ENCODE measurements at regions not wholly inside any gene's neighbourhood (a gene's known extent, or its start where the extent isn't known, plus 50 kb on each side); places are given as distances from the start of the nearest gene placed in this dataset.

- no peak for DNase-seq
- no peaks in the 10 kb centered on the region for H3K27me3 Mint-ChIP-seq (ENCODE audit: unreplicated experiment)
- H3K9me3 Mint-ChIP-seq (ENCODE audit: low read depth, unreplicated experiment): no peaks in the 10 kb centered on the region
- intact Hi-C loops (cut with micrococcal nuclease; ENCODE audit: unreplicated experiment): loop anchor here (10.0 kb wide), 1 partner anchor 895 kb away; no protein-coding TSS in a partner anchor
- no peak overlapping the region for H3K27ac Mint-ChIP-seq (ENCODE audit: unreplicated experiment)
- peaks cover 10% of the 10 kb centered on the region for H3K4me1 Mint-ChIP-seq (ENCODE audit: low read depth, unreplicated experiment)
- CTCF ChIA-PET: no interaction called here
- no peaks in the 10 kb centered on the region for H3K36me3 Mint-ChIP-seq (ENCODE audit: insufficient read depth, unreplicated experiment)
- BruUV-seq (replicated peaks): no TSS peak
- H3K4me3 Mint-ChIP-seq (ENCODE audit: low read depth, unreplicated experiment): no peak overlapping the region
- TF ChIP-seq CTCF (IDR thresholded peaks at IDR 0.05; ENCODE audit: unreplicated experiment): no peak
Observed at GRCh38 chr13:38539632-38540031, 147.2 kb upstream of the FREM2 start.

DNA sequence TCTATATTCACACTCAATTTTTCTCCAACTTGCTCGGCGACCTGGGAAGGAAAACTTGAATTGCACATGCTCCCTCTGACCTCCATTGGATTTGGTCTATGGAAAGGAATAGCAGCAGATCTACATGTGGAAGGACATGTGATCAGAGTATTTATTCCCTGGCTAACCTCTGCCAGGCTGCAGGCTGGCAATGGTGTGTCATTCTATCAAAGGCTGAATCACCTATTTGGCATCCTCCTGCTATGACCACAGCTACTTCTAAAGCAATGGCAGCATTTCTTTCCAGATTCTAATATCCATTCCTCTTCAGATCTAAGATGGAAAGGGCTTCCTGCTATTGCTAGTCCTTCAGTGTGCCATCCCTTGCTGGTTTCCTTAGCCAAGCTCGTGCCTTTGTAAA, 144.3 kb upstream of the FREM2 start:
- intact Hi-C loops (cut with micrococcal nuclease; ENCODE audit: unreplicated experiment): no loop called here
- TF ChIP-seq CTCF (IDR thresholded peaks at IDR 0.05; ENCODE audit: unreplicated experiment): no peak
- Mint-ChIP-seq H3K27ac (ENCODE audit: unreplicated experiment) (no peak overlapping the region), H3K4me3 (ENCODE audit: low read depth, unreplicated experiment) (no peak overlapping the region), H3K36me3 (ENCODE audit: insufficient read depth, unreplicated experiment) (no peaks in the 10 kb centered on the region), H3K27me3 (ENCODE audit: unreplicated experiment) (no peaks in the 10 kb centered on the region), H3K9me3 (ENCODE audit: low read depth, unreplicated experiment) (no peaks in the 10 kb centered on the region), H3K4me1 (ENCODE audit: low read depth, unreplicated experiment) (peaks cover 10% of the 10 kb centered on the region)
- no TSS peak for BruUV-seq (replicated peaks)
- DNase-seq: no peak
- CTCF ChIA-PET: no interaction called here

DNA sequence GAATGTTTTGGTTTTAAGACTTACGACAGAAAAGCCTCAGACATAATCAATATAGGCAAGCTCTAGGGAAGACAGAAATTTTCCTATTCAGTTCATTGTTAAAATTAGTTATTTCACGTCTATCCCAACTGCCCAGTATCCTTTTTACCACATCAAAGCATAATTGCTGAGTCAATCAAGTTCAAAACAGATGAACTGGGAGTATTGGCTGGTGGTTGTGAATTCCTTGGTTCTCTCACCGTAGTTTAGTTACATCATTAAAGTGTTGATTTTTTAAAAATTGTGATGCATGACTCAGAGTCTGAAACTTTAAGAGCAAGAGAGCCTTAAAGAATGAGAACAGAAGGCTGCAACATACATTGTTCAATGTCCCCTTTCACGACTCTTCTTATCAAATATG, 143.3 kb upstream of the FREM2 start:
- Mint-ChIP-seq H3K9me3 (ENCODE audit: low read depth, unreplicated experiment) (no peaks in the 10 kb centered on the region), H3K27me3 (ENCODE audit: unreplicated experiment) (no peaks in the 10 kb centered on the region), H3K4me3 (ENCODE audit: low read depth, unreplicated experiment) (no peak overlapping the region), H3K27ac (ENCODE audit: unreplicated experiment) (no peak overlapping the region), H3K36me3 (ENCODE audit: insufficient read depth, unreplicated experiment) (no peaks in the 10 kb centered on the region), H3K4me1 (ENCODE audit: low read depth, unreplicated experiment) (peaks cover 10% of the 10 kb centered on the region)
- BruUV-seq (replicated peaks): no TSS peak
- intact Hi-C loops (cut with micrococcal nuclease; ENCODE audit: unreplicated experiment): no loop called here
- no peak for DNase-seq
- CTCF ChIA-PET: no interaction called here
- no peak for TF ChIP-seq CTCF (IDR thresholded peaks at IDR 0.05; ENCODE audit: unreplicated experiment)

- intact Hi-C loops (cut with micrococcal nuclease; ENCODE audit: unreplicated experiment): no loop called here
- no peak for DNase-seq
- Mint-ChIP-seq H3K27me3 (ENCODE audit: unreplicated experiment) (no peaks in the 10 kb centered on the region), H3K4me1 (ENCODE audit: low read depth, unreplicated experiment) (peaks cover 28% of the 10 kb centered on the region), H3K27ac (ENCODE audit: unreplicated experiment) (no peak overlapping the region), H3K36me3 (ENCODE audit: insufficient read depth, unreplicated experiment) (no peaks in the 10 kb centered on the region), H3K4me3 (ENCODE audit: low read depth, unreplicated experiment) (no peak overlapping the region), H3K9me3 (ENCODE audit: low read depth, unreplicated experiment) (no peaks in the 10 kb centered on the region)
- no TSS peak for BruUV-seq (replicated peaks)
- CTCF ChIA-PET: no interaction called here
- no peak for TF ChIP-seq CTCF (IDR thresholded peaks at IDR 0.05; ENCODE audit: unreplicated experiment)
Observed at GRCh38 chr13:38563739-38564138, 123.1 kb upstream of the FREM2 start.
